CD14-positive monocyte (primary cell): ENCODE measurements at regions not wholly inside any gene's neighbourhood (a gene's known extent, or its start where the extent isn't known, plus 50 kb on each side); places are given as distances from the start of the nearest gene placed in this dataset.

Source experiments
- DNase-seq, 3 donors: peaks; one replicate each; pipeline ENCODE4 v3.0.0-alpha.2; 2011 to 2022
- H2AFZ ChIP-seq: 2 replicates; pipeline ENCODE4 v1.6.0; 2012; ENCODE audit warnings: mild to moderate bottlenecking, low read depth, low read length, inconsistent platforms; ENCODE audit not compliant: insufficient read depth, poor library complexity, severe bottlenecking
- H3K27ac ChIP-seq, 2 donors: 1 replicate in 1 of 2; 2 replicates in 1 of 2; pipeline ENCODE4 v1.5.1; 2012 to 2013; ENCODE audit warnings: low read length in 2 of 2, control low read depth in 1 of 2, inconsistent platforms in 1 of 2, low read depth in 1 of 2, mild to moderate bottlenecking in 1 of 2
- H3K27me3 ChIP-seq, 2 donors: one replicate each; pipeline versions ENCODE4 v1.6.0 to v1.6.1; 2011 to 2013; ENCODE audit warnings: low read length in 2 of 2; ENCODE audit not compliant: control insufficient read depth in 2 of 2, insufficient read depth in 2 of 2
- H3K36me3 ChIP-seq, 2 donors: replicated peaks in 1 of 2; 1 replicate in 1 of 2; 2 replicates in 1 of 2; pipeline versions ENCODE4 v1.5.1 to v1.6.1; 2012 to 2013; ENCODE audit warnings: low read length in 2 of 2, control low read depth in 1 of 2, inconsistent platforms in 1 of 2, mild to moderate bottlenecking in 1 of 2; ENCODE audit not compliant: insufficient read depth in 2 of 2, control insufficient read depth in 1 of 2
- H3K4me1 ChIP-seq, 2 donors: 1 replicate in 1 of 2; 2 replicates in 1 of 2; pipeline versions ENCODE4 v1.5.1 to v1.6.1; 2012 to 2013; ENCODE audit warnings: low read length in 2 of 2, control low read depth in 1 of 2, inconsistent platforms in 1 of 2, mild to moderate bottlenecking in 1 of 2, moderate library complexity in 1 of 2; ENCODE audit not compliant: insufficient read depth in 2 of 2, control insufficient read depth in 1 of 2
- H3K4me2 ChIP-seq: replicated peaks from 2 replicates; pipeline ENCODE3; 2012; ENCODE audit warnings: low read length, moderate library complexity, mild to moderate bottlenecking; ENCODE audit not compliant: poor library complexity, severe bottlenecking; ENCODE audit errors: extremely low read depth
- H3K4me3 ChIP-seq, 3 experiments: fragments of 200-600 bp in 1 of 3; sonication (generic) in 1 of 3; replicated peaks in 1 of 3; 1 replicate in 2 of 3; 2 replicates in 1 of 3; pipeline ENCODE4 v1.5.1; 2011 to 2013; ENCODE audit warnings: low read length in 3 of 3, mild to moderate bottlenecking in 3 of 3, control low read depth in 2 of 3, low read depth in 2 of 3, inconsistent platforms in 1 of 3, moderate library complexity in 1 of 3
- H3K79me2 ChIP-seq: 2 replicates; pipeline ENCODE4 v1.6.0; 2012; ENCODE audit warnings: mild to moderate bottlenecking, control low read depth, inconsistent platforms, low read length, moderate library complexity; ENCODE audit not compliant: insufficient read depth
- H3K9ac ChIP-seq: 2 replicates; pipeline ENCODE4 v1.6.0; 2017; ENCODE audit warnings: low read length, mild to moderate bottlenecking; ENCODE audit not compliant: insufficient read depth, poor library complexity, severe bottlenecking
- H3K9me3 ChIP-seq, 2 donors: replicated peaks in 1 of 2; 1 replicate in 1 of 2; 2 replicates in 1 of 2; pipeline versions ENCODE4 v1.5.1 to v1.6.1; 2012 to 2013; ENCODE audit warnings: low read length in 2 of 2, control low read depth in 1 of 2; ENCODE audit not compliant: control insufficient read depth in 1 of 2, insufficient read depth in 1 of 2
- H4K20me1 ChIP-seq: 2 replicates; pipeline ENCODE4 v1.6.0; 2012; ENCODE audit warnings: mild to moderate bottlenecking, low read length, control low read depth, moderate library complexity; ENCODE audit not compliant: insufficient read depth
- H3K27ac Mint-ChIP-seq, 7 donors: one replicate each; pipeline ENCODE4 v1.8.0; 2020; ENCODE audit warnings: mild to moderate bottlenecking in 7 of 7, mixed read lengths in 7 of 7, moderate library complexity in 6 of 7, inconsistent platforms in 2 of 7
- H3K27me3 Mint-ChIP-seq, 3 donors: one replicate each; pipeline ENCODE4 v1.8.0; 2021 to 2022; ENCODE audit warnings: low read depth in 3 of 3, mild to moderate bottlenecking in 3 of 3, mixed read lengths in 3 of 3, moderate library complexity in 3 of 3, inconsistent platforms in 1 of 3
- H3K36me3 Mint-ChIP-seq, 2 donors: one replicate each; pipeline ENCODE4 v1.8.0; 2020; ENCODE audit warnings: mixed read lengths in 2 of 2, inconsistent platforms in 1 of 2, mild to moderate bottlenecking in 1 of 2
- H3K4me1 Mint-ChIP-seq: one replicate; pipeline ENCODE4 v1.8.0; 2020; ENCODE audit warnings: mild to moderate bottlenecking, mixed read lengths
- H3K4me3 Mint-ChIP-seq, 2 donors: one replicate each; pipeline ENCODE4 v1.8.0; 2020; ENCODE audit warnings: mild to moderate bottlenecking in 2 of 2, mixed read lengths in 2 of 2, moderate library complexity in 1 of 2
- H3K9me3 Mint-ChIP-seq, 7 donors: one replicate each; pipeline ENCODE4 v1.8.0; 2020 to 2022; ENCODE audit warnings: mixed read lengths in 7 of 7, mild to moderate bottlenecking in 6 of 7, moderate library complexity in 6 of 7, inconsistent platforms in 2 of 7
- WGBS: methylation state at CpG from one replicate; pipeline ENCODE4 v1.1.5; 2013; ENCODE audit warnings: missing lambda C conversion rate; ENCODE audit not compliant: insufficient coverage; 5-methylcytosine and 5-hydroxymethylcytosine counted together
- intact Hi-C, 2 donors: fragments of 100-400 bp; cut with micrococcal nuclease; formaldehyde crosslinking; loops; one replicate each; pipeline versions ENCODE4 v1.15.0 to v1.15.1; 2023
- TF ChIP-seq, protein P1 (sequence below): fragments of 200-600 bp; IDR thresholded peaks from one replicate; pipeline ENCODE4 v1.8.0; 2022; ENCODE audit warnings: antibody characterized with exemption, mild to moderate bottlenecking

DNA sequence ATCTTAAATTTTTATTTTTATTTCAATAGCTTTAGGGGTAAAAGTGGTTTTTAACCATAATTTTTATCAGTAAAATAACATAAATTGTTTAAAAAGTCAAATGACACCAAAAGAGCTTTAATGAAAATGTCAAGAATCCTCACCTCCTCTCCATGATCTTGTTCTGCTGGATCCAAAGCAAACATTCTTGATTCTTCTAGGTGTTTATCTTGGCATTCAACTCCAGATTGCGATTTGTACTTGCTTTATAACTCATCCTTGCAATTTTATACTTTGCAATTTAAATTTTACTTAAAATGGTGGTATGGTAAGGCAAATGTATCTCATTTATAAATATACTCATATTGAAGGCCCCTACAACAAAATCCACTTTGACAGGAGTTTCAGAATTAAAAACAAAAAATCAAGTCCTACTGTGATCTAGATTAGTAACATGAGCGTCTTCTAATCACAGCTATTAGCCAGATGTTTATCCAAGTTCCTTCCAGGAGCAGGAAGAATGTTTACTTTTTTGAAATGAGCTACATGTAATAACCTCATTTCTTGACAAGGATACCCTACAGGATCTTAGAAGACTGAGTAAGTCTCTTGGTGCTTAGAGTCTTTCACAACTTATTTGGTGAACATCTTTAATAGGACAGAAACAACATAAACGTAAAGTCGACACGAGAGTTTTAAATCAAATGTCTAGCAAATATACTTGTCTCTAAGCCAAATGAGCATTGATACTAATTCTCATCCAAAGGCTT is 72.4 kb upstream of the CARD18 start:
- H3K9me3 ChIP-seq, result peaks cover 0 to 5% of the 10 kb centered on the region in 2 donors
- H3K36me3 Mint-ChIP-seq, result peaks cover 0 to 2% of the 10 kb centered on the region in 2 donors
- intact Hi-C loops, result no loop called here
- H3K4me3 ChIP-seq, result no peak overlapping the region
- TF ChIP-seq, protein P1, sequence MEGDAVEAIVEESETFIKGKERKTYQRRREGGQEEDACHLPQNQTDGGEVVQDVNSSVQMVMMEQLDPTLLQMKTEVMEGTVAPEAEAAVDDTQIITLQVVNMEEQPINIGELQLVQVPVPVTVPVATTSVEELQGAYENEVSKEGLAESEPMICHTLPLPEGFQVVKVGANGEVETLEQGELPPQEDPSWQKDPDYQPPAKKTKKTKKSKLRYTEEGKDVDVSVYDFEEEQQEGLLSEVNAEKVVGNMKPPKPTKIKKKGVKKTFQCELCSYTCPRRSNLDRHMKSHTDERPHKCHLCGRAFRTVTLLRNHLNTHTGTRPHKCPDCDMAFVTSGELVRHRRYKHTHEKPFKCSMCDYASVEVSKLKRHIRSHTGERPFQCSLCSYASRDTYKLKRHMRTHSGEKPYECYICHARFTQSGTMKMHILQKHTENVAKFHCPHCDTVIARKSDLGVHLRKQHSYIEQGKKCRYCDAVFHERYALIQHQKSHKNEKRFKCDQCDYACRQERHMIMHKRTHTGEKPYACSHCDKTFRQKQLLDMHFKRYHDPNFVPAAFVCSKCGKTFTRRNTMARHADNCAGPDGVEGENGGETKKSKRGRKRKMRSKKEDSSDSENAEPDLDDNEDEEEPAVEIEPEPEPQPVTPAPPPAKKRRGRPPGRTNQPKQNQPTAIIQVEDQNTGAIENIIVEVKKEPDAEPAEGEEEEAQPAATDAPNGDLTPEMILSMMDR, result no peak
- no peaks in the 10 kb centered on the region for H3K79me2 ChIP-seq
- H2AFZ ChIP-seq, result no peak overlapping the region
- no peaks in the 10 kb centered on the region for H3K36me3 ChIP-seq
- H3K4me2 ChIP-seq, result no peak overlapping the region
- no peak overlapping the region for H3K27ac ChIP-seq
- no CpG with 5 or more reads among the region's 5 CpGs for WGBS
- H4K20me1 ChIP-seq, result no peaks in the 10 kb centered on the region
- no peak overlapping the region for H3K9ac ChIP-seq
- peaks cover 8 to 19% of the 10 kb centered on the region in 2 donors for H3K4me1 ChIP-seq
- DNase-seq, result no peak
- no peak overlapping the region for H3K27ac Mint-ChIP-seq
- peaks cover 18% of the 10 kb centered on the region for H3K4me1 Mint-ChIP-seq
- H3K27me3 Mint-ChIP-seq, result no peaks in the 10 kb centered on the region
- H3K9me3 Mint-ChIP-seq, result peaks cover 0 to 8% (median 3%) of the 10 kb centered on the region in 7 donors
- no peak overlapping the region for H3K4me3 Mint-ChIP-seq
- no peaks in the 10 kb centered on the region for H3K27me3 ChIP-seq

DNA sequence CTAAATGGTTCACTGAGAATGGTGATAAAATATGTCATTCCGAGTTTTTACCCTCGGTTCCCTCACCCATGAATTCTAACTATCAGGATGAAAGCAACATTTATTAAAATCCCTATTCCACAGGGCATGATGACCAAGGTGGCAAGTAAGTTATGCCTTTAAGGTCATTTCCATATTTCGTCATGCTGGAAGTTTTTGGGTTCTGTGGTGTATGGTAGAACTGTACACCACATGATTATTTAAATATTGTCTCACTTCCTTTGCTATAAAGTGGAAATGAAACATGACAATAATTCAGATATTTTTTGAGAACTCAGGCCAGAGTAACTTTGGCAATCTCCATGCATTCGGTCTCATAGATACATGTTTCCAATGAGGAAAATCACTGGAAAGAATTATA is 68.5 kb upstream of the CARD18 start:
- DNase-seq, result peak; percentile 54 to 92 (median 66)
- Histone ChIP-seq H3K4me2 (no peak overlapping the region), H3K4me3 (no peak overlapping the region), H3K79me2 (no peaks in the 10 kb centered on the region), H4K20me1 (no peaks in the 10 kb centered on the region), H3K9ac (no peak overlapping the region), H2AFZ (no peak overlapping the region), H3K9me3 (peaks cover 0 to 5% of the 10 kb centered on the region in 2 donors), H3K27ac (peak overlapping the region in 1 of 2 donors; percentile 61), H3K36me3 (no peaks in the 10 kb centered on the region), H3K4me1 (peaks cover 21 to 29% of the 10 kb centered on the region in 2 donors), H3K27me3 (no peaks in the 10 kb centered on the region)
- Mint-ChIP-seq H3K9me3 (peaks cover 0 to 6% (median 2%) of the 10 kb centered on the region in 7 donors), H3K36me3 (peaks cover 0 to 1% of the 10 kb centered on the region in 2 donors), H3K27ac (peak overlapping the region in 3 of 7 donors; percentile 46 to 66 (median 52)), H3K27me3 (no peaks in the 10 kb centered on the region), H3K4me1 (peaks cover 20% of the 10 kb centered on the region), H3K4me3 (no peak overlapping the region)
- intact Hi-C loops, result no loop called here
- no CpG with 5 or more reads among the region's 4 CpGs for WGBS
- TF ChIP-seq, protein P1, result no peak
